OCI-LY7 (cell line): ENCODE measurements at regions not wholly inside any gene's neighbourhood (a gene's known extent, or its start where the extent isn't known, plus 50 kb on each side); places are given as distances from the start of the nearest gene placed in this dataset.

Source experiments
- CTCF ChIP-seq: fragments of 200-600 bp; sonication (generic); conservative IDR thresholded peaks from 2 replicates; pipeline ENCODE4 v1.5.1; 2014; ENCODE audit warnings: mild to moderate bottlenecking, antibody characterized with exemption, low read length, moderate library complexity, mixed read lengths
- EZH2phosphoT487 ChIP-seq: fragments of 200-600 bp; sonication (generic); IDR thresholded peaks from 2 replicates; pipeline ENCODE4 v1.6.1; 2018; ENCODE audit warnings: low read depth, borderline replicate concordance, mild to moderate bottlenecking, mixed run types, antibody characterized with exemption, low read length, moderate library complexity, mixed read lengths

- TF ChIP-seq CTCF: no peak
- no peak for TF ChIP-seq EZH2phosphoT487
Measured at GRCh38 chr6:88361754-88362153, 195.6 kb upstream of the CNR1 start.
